ENCODE measurements at regions not wholly inside any gene's neighbourhood (a gene's known extent, or its start where the extent isn't known, plus 50 kb on each side); places are given as distances from the start of the nearest gene placed in this dataset.
"Not testable (repeated sequence)": the region's sequence is repeated elsewhere in the genome, so short reads cannot be mapped to it uniquely, and the experiment has no call there.

DNA sequence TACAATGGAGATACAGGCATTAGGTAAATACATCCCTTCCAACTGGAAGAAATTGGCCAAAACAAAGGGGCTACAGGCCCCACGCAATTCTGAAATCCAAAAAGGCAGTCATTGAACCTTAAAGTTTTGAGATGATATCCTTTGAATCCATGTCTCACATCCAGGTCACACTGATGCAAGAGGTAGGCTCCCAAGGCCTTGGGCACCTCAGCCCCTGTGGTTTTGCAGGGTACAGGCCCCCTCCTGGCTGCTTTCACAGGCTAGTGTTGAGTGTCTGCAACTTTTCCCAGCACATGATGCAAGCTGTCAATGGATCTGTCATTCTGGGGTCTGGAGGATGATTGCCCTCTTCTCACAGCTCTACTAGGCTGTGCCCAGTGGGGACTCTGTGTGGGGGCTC lies 766.7 kb downstream of the ZBBX start:
- Histone ChIP-seq H3K4me1 (ENCODE audit: control insufficient read depth, low read length) (0 out of 2 replicates have a peak, but pooled peaks cover 4% of the 10 kb centered on the region), H3K27me3 (ENCODE audit: control insufficient read depth, low read length) (no peaks in the 10 kb centered on the region), H3K4me3 (ENCODE audit: low read length) (no peak overlapping the region), H4K20me1 (ENCODE audit: control insufficient read depth, insufficient read depth, low read depth, low read length) (no peaks in the 10 kb centered on the region), H3K9me3 (ENCODE audit: control insufficient read depth, insufficient read depth, low read length) (no peaks in the 10 kb centered on the region), H3F3A (ENCODE audit: control insufficient read depth, insufficient read depth) (no peaks in the 10 kb centered on the region), H3K79me2 (ENCODE audit: control insufficient read depth, low read length) (no peaks in the 10 kb centered on the region), H3K36me3 (ENCODE audit: control insufficient read depth, low read length) (no peaks in the 10 kb centered on the region), H3K9me2 (replicated peaks; ENCODE audit: control insufficient read depth, low read length) (no peaks in the 10 kb centered on the region), H3K27ac (ENCODE audit: low read depth, low read length) (no peak overlapping the region), H3K4me2 (ENCODE audit: low read length) (no peak overlapping the region)
- TF ChIP-seq EZH2phosphoT487 (IDR thresholded peaks at IDR 0.05; ENCODE audit: borderline replicate concordance, low read length), result no peak
- TF ChIP-seq, protein P1, sequence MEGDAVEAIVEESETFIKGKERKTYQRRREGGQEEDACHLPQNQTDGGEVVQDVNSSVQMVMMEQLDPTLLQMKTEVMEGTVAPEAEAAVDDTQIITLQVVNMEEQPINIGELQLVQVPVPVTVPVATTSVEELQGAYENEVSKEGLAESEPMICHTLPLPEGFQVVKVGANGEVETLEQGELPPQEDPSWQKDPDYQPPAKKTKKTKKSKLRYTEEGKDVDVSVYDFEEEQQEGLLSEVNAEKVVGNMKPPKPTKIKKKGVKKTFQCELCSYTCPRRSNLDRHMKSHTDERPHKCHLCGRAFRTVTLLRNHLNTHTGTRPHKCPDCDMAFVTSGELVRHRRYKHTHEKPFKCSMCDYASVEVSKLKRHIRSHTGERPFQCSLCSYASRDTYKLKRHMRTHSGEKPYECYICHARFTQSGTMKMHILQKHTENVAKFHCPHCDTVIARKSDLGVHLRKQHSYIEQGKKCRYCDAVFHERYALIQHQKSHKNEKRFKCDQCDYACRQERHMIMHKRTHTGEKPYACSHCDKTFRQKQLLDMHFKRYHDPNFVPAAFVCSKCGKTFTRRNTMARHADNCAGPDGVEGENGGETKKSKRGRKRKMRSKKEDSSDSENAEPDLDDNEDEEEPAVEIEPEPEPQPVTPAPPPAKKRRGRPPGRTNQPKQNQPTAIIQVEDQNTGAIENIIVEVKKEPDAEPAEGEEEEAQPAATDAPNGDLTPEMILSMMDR (IDR thresholded peaks at IDR 0.05; ENCODE audit: low read depth, low read length, poor library complexity, severe bottlenecking), result no peak

DNA sequence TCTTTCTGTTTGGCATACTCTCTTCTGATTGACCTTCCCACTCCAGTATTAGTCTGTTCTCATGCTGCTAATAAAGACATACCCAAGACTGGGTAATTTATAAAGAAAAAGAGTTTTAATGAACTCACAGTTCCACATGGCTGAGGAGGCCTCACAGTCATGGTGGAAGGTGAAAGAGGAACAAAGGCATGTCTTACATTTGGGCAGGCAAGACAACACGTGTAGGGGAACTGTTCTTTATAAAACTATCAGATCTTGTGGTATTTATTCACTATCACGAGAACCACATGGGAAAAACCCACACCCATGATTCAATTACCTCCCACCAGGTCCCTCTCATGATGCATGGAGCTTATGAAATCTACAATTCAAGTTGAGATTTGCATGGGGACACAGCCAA lies 767.3 kb downstream of the ZBBX start:
- H3K4me3 ChIP-seq (ENCODE audit: low read length); H4K20me1 ChIP-seq (ENCODE audit: control insufficient read depth, insufficient read depth, low read depth, low read length); H3K9me2 ChIP-seq (replicated peaks; ENCODE audit: control insufficient read depth, low read length); H3K9me3 ChIP-seq (ENCODE audit: control insufficient read depth, insufficient read depth, low read length); H3K27ac ChIP-seq (ENCODE audit: low read depth, low read length); H3K4me2 ChIP-seq (ENCODE audit: low read length); H3K36me3 ChIP-seq (ENCODE audit: control insufficient read depth, low read length); H3K79me2 ChIP-seq (ENCODE audit: control insufficient read depth, low read length); H3F3A ChIP-seq (ENCODE audit: control insufficient read depth, insufficient read depth); H3K4me1 ChIP-seq (ENCODE audit: control insufficient read depth, low read length); H3K27me3 ChIP-seq (ENCODE audit: control insufficient read depth, low read length): not testable (repeated sequence)

DNA sequence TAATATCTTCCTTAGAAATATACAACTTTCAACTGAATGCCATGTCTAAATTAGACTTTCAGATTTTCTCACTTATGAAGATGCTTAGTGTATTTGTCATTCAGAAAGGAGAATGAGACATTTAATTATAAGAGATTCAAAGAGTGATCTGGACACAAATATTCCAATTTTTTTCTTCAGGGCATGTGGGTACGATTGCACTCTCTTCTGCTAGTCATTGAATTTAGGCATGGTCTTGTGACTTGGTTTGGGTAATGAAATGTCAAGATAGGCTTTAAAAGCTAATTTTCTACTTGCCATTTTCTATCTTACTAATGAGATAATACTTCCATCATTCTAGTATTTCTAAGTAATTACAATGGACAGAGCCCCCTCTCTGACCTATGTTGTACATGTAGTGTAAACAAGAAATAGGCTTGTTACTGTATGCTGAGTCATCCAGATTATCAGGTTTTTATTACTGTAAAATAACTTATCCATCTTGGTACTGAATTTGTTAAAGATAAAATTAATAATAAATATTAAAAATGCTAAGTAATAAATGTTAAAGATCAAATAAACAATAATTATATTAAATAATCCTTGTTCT lies 770.8 kb upstream of the BCHE start:
- Histone ChIP-seq H3K4me2 (ENCODE audit: low read length) (no peak overlapping the region), H3K9me3 (ENCODE audit: control insufficient read depth, insufficient read depth, low read length) (no peaks in the 10 kb centered on the region), H3K79me2 (ENCODE audit: control insufficient read depth, low read length) (no peaks in the 10 kb centered on the region), H4K20me1 (ENCODE audit: control insufficient read depth, insufficient read depth, low read depth, low read length) (no peaks in the 10 kb centered on the region), H3K4me3 (ENCODE audit: low read length) (no peak overlapping the region), H3K4me1 (ENCODE audit: control insufficient read depth, low read length) (0 out of 2 replicates have a peak, but pooled peaks cover 4% of the 10 kb centered on the region), H3K27me3 (ENCODE audit: control insufficient read depth, low read length) (no peaks in the 10 kb centered on the region), H3F3A (ENCODE audit: control insufficient read depth, insufficient read depth) (no peaks in the 10 kb centered on the region), H3K9me2 (replicated peaks; ENCODE audit: control insufficient read depth, low read length) (no peaks in the 10 kb centered on the region), H3K27ac (ENCODE audit: low read depth, low read length) (no peak overlapping the region), H3K36me3 (ENCODE audit: control insufficient read depth, low read length) (no peaks in the 10 kb centered on the region)
- no peak for TF ChIP-seq EZH2phosphoT487 (IDR thresholded peaks at IDR 0.05; ENCODE audit: borderline replicate concordance, low read length)
- TF ChIP-seq, protein P1 (IDR thresholded peaks at IDR 0.05; ENCODE audit: low read depth, low read length, poor library complexity, severe bottlenecking), result no peak

DNA sequence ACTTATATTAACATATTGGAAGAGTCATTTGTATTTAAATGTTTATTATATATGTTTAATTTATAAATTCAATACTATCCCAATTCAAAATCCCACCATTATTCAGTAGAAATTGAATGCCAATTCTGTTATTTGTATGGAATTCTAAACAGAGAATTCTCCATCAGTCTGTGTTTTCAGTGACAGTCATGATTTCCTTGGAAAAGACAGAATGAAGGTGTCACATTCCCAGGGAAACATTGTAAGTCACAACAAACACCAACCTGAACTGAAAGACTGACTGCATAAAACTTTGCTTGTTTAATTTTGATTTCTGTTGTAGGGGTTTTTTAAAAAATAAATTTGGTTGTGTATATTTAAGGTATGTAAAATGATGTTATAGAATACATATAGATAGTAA lies 769.8 kb upstream of the BCHE start:
- H3K36me3 ChIP-seq (ENCODE audit: control insufficient read depth, low read length), result no peaks in the 10 kb centered on the region
- H4K20me1 ChIP-seq (ENCODE audit: control insufficient read depth, insufficient read depth, low read depth, low read length), result no peaks in the 10 kb centered on the region
- H3K4me3 ChIP-seq (ENCODE audit: low read length), result no peak overlapping the region
- H3K9me3 ChIP-seq (ENCODE audit: control insufficient read depth, insufficient read depth, low read length), result no peaks in the 10 kb centered on the region
- no peak for TF ChIP-seq EZH2phosphoT487 (IDR thresholded peaks at IDR 0.05; ENCODE audit: borderline replicate concordance, low read length)
- TF ChIP-seq, protein P1 (IDR thresholded peaks at IDR 0.05; ENCODE audit: low read depth, low read length, poor library complexity, severe bottlenecking), result no peak
- no peak overlapping the region for H3K27ac ChIP-seq (ENCODE audit: low read depth, low read length)
- H3K4me1 ChIP-seq (ENCODE audit: control insufficient read depth, low read length), result no peaks in the 10 kb centered on the region
- no peaks in the 10 kb centered on the region for H3K9me2 ChIP-seq (replicated peaks; ENCODE audit: control insufficient read depth, low read length)
- no peaks in the 10 kb centered on the region for H3K27me3 ChIP-seq (ENCODE audit: control insufficient read depth, low read length)
- no peaks in the 10 kb centered on the region for H3K79me2 ChIP-seq (ENCODE audit: control insufficient read depth, low read length)
- no peak overlapping the region for H3K4me2 ChIP-seq (ENCODE audit: low read length)
- no peaks in the 10 kb centered on the region for H3F3A ChIP-seq (ENCODE audit: control insufficient read depth, insufficient read depth)
